HepG2 (cell line): ENCODE measurements at regions not wholly inside any gene's neighbourhood (a gene's known extent, or its start where the extent isn't known, plus 50 kb on each side); places are given as distances from the start of the nearest gene placed in this dataset.

Source experiments
- ATAC-seq: fragments of 200-7000 bp; cut with Tn5 transposase; 3 replicates; pipeline ENCODE4 v1.9.1; 2020; ENCODE audit warnings: mild to moderate bottlenecking, moderate library complexity
- BruUV-seq: library from RNA; stranded (reverse); fragments of 400-500 nt; replicated peaks from 2 replicates; lab custom pipeline; 2021; lab: Mats Ljungman, UMichigan
- CTCF ChIA-PET: fragments of 300-600 bp; formaldehyde crosslinking; extraction: SDS; loops from one replicate; lab custom pipeline; 2021; ENCODE audit warnings: low total read pairs, inconsistent platforms, low intra/inter-chr PET ratio; lab: Yijun Ruan, JAX
- POLR2A ChIA-PET: fragments of 350-600 bp; sonication (Branson Sonifier 250); formaldehyde crosslinking; loops from one replicate; lab custom pipeline; 2020; ENCODE audit warnings: antibody characterized with exemption, inconsistent platforms; lab: Yijun Ruan, JAX
- DNase-seq: peaks from one replicate; pipeline ENCODE4 v3.0.0-alpha.2; 2015; ENCODE audit warnings: low spot score
- FAIRE-seq: peaks from 3 replicates; lab custom pipeline; 2011; peaks lifted over from hg19 to GRCh38; lab: Jason Lieb, UNC
- H2AFZ ChIP-seq: one replicate; pipeline ENCODE4 v1.6.1; 2011; ENCODE audit warnings: low read length, inconsistent platforms
- H3K27ac ChIP-seq: fragments of 300-600 bp; 3 replicates; pipeline ENCODE4 v1.8.0; 2011; ENCODE audit warnings: mixed run types, mild to moderate bottlenecking, mixed read lengths, low read length, inconsistent platforms; ENCODE audit not compliant: insufficient read depth; ENCODE audit errors: extremely low read length
- H3K27me3 ChIP-seq, 2 experiments: fragments of 200-600 bp in 1 of 2; 2 replicates in 1 of 2; 3 replicates in 1 of 2; pipeline versions ENCODE4 v1.6.0 to v1.8.0; 2011; ENCODE audit warnings: low read length in 2 of 2, mild to moderate bottlenecking in 2 of 2, moderate library complexity in 2 of 2, inconsistent platforms in 1 of 2; ENCODE audit not compliant: insufficient read depth in 2 of 2, control insufficient read depth in 1 of 2
- H3K36me3 ChIP-seq, 2 experiments: fragments of 200-600 bp in 1 of 2; replicated peaks in 1 of 2; 2 replicates in 1 of 2; 3 replicates in 1 of 2; pipeline versions ENCODE4 v1.5.1 to v1.8.0; 2011; ENCODE audit warnings: low read length in 2 of 2, inconsistent platforms in 1 of 2; ENCODE audit not compliant: insufficient read depth in 2 of 2, control insufficient read depth in 1 of 2
- H3K4me1 ChIP-seq: 2 replicates; pipeline ENCODE4 v1.5.1; 2012; ENCODE audit warnings: low read length, inconsistent platforms; ENCODE audit not compliant: insufficient read depth
- H3K4me2 ChIP-seq: 2 replicates; pipeline ENCODE4 v1.6.0; 2011; ENCODE audit warnings: low read depth, low read length, inconsistent platforms
- H3K4me3 ChIP-seq, 3 experiments: fragments of 200-600 bp in 1 of 3; sonication (generic), shearing (Covaris generic) in 1 of 3; replicated peaks in 1 of 3; 2 replicates each; pipeline ENCODE4 v1.5.1; 2011 to 2016; ENCODE audit warnings: low read length in 3 of 3, inconsistent platforms in 2 of 3, low read depth in 2 of 3, mild to moderate bottlenecking in 2 of 3, control low read depth in 1 of 3, mixed read lengths in 1 of 3; ENCODE audit not compliant: insufficient read depth in 1 of 3
- H3K79me2 ChIP-seq: one replicate; pipeline ENCODE4 v1.6.1; 2011; ENCODE audit warnings: low read length, inconsistent platforms; ENCODE audit not compliant: insufficient read depth
- H3K9ac ChIP-seq: 2 replicates; pipeline ENCODE4 v1.6.0; 2011; ENCODE audit warnings: mild to moderate bottlenecking, low read depth, low read length, inconsistent platforms; ENCODE audit not compliant: insufficient read depth
- H3K9me3 ChIP-seq: 2 replicates; pipeline ENCODE4 v1.5.1; 2012; ENCODE audit warnings: mild to moderate bottlenecking, low read length
- H4K20me1 ChIP-seq: 2 replicates; pipeline ENCODE4 v1.6.0; 2011; ENCODE audit warnings: inconsistent platforms, mild to moderate bottlenecking, low read length, moderate library complexity; ENCODE audit not compliant: insufficient read depth
- CEBPG ChIP-seq: IDR thresholded peaks from 2 replicates; pipeline ENCODE4 v1.6.1; 2016
- E2F1 ChIP-seq: sonication (generic); formaldehyde crosslinking; IDR thresholded peaks from 2 replicates; pipeline ENCODE4 v1.5.0; 2020; ENCODE audit warnings: missing genetic modification reagents
- FOSL2 ChIP-seq: sonication (generic); formaldehyde crosslinking; IDR thresholded peaks from 2 replicates; pipeline ENCODE4 v1.4.0; 2020; ENCODE audit warnings: missing genetic modification reagents
- FOXC1 ChIP-seq: sonication (generic); formaldehyde crosslinking; IDR thresholded peaks from 2 replicates; pipeline ENCODE4 v1.8.0; 2022; ENCODE audit warnings: mild to moderate bottlenecking, missing genetic modification reagents, borderline replicate concordance
- KLF12 ChIP-seq: sonication (generic); formaldehyde crosslinking; IDR thresholded peaks from 2 replicates; pipeline ENCODE4 v1.4.0; 2020; ENCODE audit warnings: missing genetic modification reagents, borderline replicate concordance
- MLLT10 ChIP-seq: sonication (generic); formaldehyde crosslinking; IDR thresholded peaks from 2 replicates; pipeline ENCODE4 v1.4.0; 2020; ENCODE audit warnings: missing genetic modification reagents
- TFE3 ChIP-seq: IDR thresholded peaks from 2 replicates; pipeline ENCODE4 v1.6.1; 2016
- ZFAT ChIP-seq: sonication (generic); formaldehyde crosslinking; conservative IDR thresholded peaks from 2 replicates; pipeline ENCODE4 v1.8.1; 2023; ENCODE audit warnings: missing genetic modification reagents, inconsistent platforms
- ZNF20 ChIP-seq: sonication (generic); formaldehyde crosslinking; IDR thresholded peaks from 2 replicates; pipeline ENCODE4 v1.4.0; 2020; ENCODE audit warnings: mild to moderate bottlenecking, moderate library complexity, missing genetic modification reagents
- ZNF547 ChIP-seq: sonication (generic); formaldehyde crosslinking; IDR thresholded peaks from 2 replicates; pipeline ENCODE4 v1.5.1; 2020; ENCODE audit warnings: mild to moderate bottlenecking, missing genetic modification reagents
- ZNF552 ChIP-seq: sonication (generic); formaldehyde crosslinking; IDR thresholded peaks from 2 replicates; pipeline ENCODE4 v1.9.0; 2022; ENCODE audit warnings: missing genetic modification reagents, mild to moderate bottlenecking, borderline replicate concordance
- ZNF614 ChIP-seq: IDR thresholded peaks from 2 replicates; pipeline ENCODE4 v1.6.1; 2018; ENCODE audit warnings: missing biosample characterization, missing genetic modification reagents, inconsistent platforms, borderline replicate concordance
- ZNF672 ChIP-seq: sonication (generic); formaldehyde crosslinking; IDR thresholded peaks from 2 replicates; pipeline ENCODE4 v1.8.1; 2022; ENCODE audit warnings: missing genetic modification reagents
- ZNF841 ChIP-seq: sonication (generic); formaldehyde crosslinking; IDR thresholded peaks from 2 replicates; pipeline ENCODE4 v1.8.1; 2023; ENCODE audit warnings: missing genetic modification reagents, borderline replicate concordance
- WGBS: methylation state at CpG from one replicate; pipeline ENCODE4 v1.1.6; 2017; ENCODE audit warnings: low lambda C conversion rate; 5-methylcytosine and 5-hydroxymethylcytosine counted together
- in situ Hi-C: cut with HindIII; loops from 2 replicates; pipeline ENCODE4 v1.10.0; 2017; ENCODE audit warnings: low pct_unique_long_range_greater_than_20kb; ENCODE audit not compliant: extremely low pct_ligation_motif_present
- intact Hi-C: fragments of 100-400 bp; cut with micrococcal nuclease; formaldehyde crosslinking; loops from one replicate; pipeline ENCODE4 v1.10.0; 2022; ENCODE audit not compliant: unreplicated experiment
- TF ChIP-seq, protein P1 (sequence below): sonication (generic); formaldehyde crosslinking; IDR thresholded peaks from 2 replicates; pipeline ENCODE4 v1.4.0; 2020; ENCODE audit warnings: missing genetic modification reagents
- TF ChIP-seq, protein P2 (sequence below): sonication (generic); formaldehyde crosslinking; IDR thresholded peaks from 2 replicates; pipeline ENCODE4 v1.5.1; 2020; ENCODE audit warnings: mild to moderate bottlenecking, missing genetic modification reagents, moderate library complexity

- TF ChIP-seq, protein P1, sequence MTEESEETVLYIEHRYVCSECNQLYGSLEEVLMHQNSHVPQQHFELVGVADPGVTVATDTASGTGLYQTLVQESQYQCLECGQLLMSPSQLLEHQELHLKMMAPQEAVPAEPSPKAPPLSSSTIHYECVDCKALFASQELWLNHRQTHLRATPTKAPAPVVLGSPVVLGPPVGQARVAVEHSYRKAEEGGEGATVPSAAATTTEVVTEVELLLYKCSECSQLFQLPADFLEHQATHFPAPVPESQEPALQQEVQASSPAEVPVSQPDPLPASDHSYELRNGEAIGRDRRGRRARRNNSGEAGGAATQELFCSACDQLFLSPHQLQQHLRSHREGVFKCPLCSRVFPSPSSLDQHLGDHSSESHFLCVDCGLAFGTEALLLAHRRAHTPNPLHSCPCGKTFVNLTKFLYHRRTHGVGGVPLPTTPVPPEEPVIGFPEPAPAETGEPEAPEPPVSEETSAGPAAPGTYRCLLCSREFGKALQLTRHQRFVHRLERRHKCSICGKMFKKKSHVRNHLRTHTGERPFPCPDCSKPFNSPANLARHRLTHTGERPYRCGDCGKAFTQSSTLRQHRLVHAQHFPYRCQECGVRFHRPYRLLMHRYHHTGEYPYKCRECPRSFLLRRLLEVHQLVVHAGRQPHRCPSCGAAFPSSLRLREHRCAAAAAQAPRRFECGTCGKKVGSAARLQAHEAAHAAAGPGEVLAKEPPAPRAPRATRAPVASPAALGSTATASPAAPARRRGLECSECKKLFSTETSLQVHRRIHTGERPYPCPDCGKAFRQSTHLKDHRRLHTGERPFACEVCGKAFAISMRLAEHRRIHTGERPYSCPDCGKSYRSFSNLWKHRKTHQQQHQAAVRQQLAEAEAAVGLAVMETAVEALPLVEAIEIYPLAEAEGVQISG (CRISPR knock-in tag), result no peak
- TF ChIP-seq FOSL2 (CRISPR knock-in tag), result no peak
- TF ChIP-seq ZNF547 (CRISPR knock-in tag), result no peak
- TF ChIP-seq MLLT10 (CRISPR knock-in tag), result no peak
- no peak for TF ChIP-seq TFE3
- no peak for TF ChIP-seq E2F1 (CRISPR knock-in tag)
- TF ChIP-seq FOXC1, result no peak
- TF ChIP-seq ZNF552, result no peak
These were observed 1882.3 kb upstream of the PIK3C3 start (continued) for GRCh38 chr18:40072761-40073160.

DNA sequence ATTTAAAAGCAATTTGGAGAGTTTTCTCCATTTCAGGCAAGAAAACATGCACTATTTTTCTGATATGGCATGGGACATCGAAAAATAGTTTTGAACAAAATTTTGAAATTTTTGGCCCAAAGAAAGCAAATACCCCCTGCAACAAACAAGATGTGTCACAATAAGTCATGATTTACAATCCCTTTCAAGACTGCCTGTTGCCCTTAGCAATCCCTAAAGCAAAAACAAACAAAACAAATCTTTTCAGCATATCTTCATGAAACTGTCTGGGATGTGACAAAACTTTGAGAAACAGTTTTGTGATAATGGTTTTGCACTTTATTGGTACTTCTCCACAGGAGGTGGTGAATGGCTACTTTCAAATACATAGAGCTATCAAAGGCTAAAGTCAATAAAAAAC is 1888.7 kb upstream of the PIK3C3 start:
- Histone ChIP-seq H3K4me2 (no peak overlapping the region), H3K9ac (no peak overlapping the region), H3K9me3 (no peaks in the 10 kb centered on the region), H3K4me1 (no peaks in the 10 kb centered on the region), H4K20me1 (no peaks in the 10 kb centered on the region), H3K79me2 (no peaks in the 10 kb centered on the region), H3K27ac (no peak overlapping the region), H3K4me3 (no peak overlapping the region), H3K36me3 (no peaks in the 10 kb centered on the region), H3K27me3 (no peaks in the 10 kb centered on the region), H2AFZ (no peak overlapping the region)
- in situ Hi-C loops, result no loop called here
- POLR2A ChIA-PET, result no interaction called here
- CTCF ChIA-PET, result no interaction called here
- no peak for DNase-seq
- intact Hi-C loops, result no loop called here
- no peak for ATAC-seq
- no peak for FAIRE-seq
- no TSS peak for BruUV-seq
- 0% methylated on average over 1 of the region's 1 CpG for WGBS
- no peak for TF ChIP-seq CEBPG (CRISPR knock-in tag)
- TF ChIP-seq, protein P2, sequence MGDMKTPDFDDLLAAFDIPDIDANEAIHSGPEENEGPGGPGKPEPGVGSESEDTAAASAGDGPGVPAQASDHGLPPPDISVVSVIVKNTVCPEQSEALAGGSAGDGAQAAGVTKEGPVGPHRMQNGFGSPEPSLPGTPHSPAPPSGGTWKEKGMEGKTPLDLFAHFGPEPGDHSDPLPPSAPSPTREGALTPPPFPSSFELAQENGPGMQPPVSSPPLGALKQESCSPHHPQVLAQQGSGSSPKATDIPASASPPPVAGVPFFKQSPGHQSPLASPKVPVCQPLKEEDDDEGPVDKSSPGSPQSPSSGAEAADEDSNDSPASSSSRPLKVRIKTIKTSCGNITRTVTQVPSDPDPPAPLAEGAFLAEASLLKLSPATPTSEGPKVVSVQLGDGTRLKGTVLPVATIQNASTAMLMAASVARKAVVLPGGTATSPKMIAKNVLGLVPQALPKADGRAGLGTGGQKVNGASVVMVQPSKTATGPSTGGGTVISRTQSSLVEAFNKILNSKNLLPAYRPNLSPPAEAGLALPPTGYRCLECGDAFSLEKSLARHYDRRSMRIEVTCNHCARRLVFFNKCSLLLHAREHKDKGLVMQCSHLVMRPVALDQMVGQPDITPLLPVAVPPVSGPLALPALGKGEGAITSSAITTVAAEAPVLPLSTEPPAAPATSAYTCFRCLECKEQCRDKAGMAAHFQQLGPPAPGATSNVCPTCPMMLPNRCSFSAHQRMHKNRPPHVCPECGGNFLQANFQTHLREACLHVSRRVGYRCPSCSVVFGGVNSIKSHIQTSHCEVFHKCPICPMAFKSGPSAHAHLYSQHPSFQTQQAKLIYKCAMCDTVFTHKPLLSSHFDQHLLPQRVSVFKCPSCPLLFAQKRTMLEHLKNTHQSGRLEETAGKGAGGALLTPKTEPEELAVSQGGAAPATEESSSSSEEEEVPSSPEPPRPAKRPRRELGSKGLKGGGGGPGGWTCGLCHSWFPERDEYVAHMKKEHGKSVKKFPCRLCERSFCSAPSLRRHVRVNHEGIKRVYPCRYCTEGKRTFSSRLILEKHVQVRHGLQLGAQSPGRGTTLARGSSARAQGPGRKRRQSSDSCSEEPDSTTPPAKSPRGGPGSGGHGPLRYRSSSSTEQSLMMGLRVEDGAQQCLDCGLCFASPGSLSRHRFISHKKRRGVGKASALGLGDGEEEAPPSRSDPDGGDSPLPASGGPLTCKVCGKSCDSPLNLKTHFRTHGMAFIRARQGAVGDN (CRISPR knock-in tag), result no peak
- no peak for TF ChIP-seq ZNF20
- no peak for TF ChIP-seq ZFAT (CRISPR knock-in tag)
- TF ChIP-seq KLF12, result no peak
- no peak for TF ChIP-seq ZNF672 (CRISPR knock-in tag)
- TF ChIP-seq ZNF841, result no peak
- TF ChIP-seq ZNF614 (CRISPR knock-in tag), result no peak
